GM12801 (cell line): ENCODE measurements at regions not wholly inside any gene's neighbourhood (a gene's known extent, or its start where the extent isn't known, plus 50 kb on each side); places are given as distances from the start of the nearest gene placed in this dataset.

ENCODE experiments used
- CTCF ChIP-seq: IDR thresholded peaks from one replicate; pipeline ENCODE4 v1.5.1; 2011; ENCODE audit warnings: control low read depth; ENCODE audit not compliant: insufficient read length; ENCODE audit errors: extremely low read depth

- no peak for TF ChIP-seq CTCF
Observed at GRCh38 chr17:33438139-33438538, 145.0 kb upstream of the ASIC2 start.

DNA sequence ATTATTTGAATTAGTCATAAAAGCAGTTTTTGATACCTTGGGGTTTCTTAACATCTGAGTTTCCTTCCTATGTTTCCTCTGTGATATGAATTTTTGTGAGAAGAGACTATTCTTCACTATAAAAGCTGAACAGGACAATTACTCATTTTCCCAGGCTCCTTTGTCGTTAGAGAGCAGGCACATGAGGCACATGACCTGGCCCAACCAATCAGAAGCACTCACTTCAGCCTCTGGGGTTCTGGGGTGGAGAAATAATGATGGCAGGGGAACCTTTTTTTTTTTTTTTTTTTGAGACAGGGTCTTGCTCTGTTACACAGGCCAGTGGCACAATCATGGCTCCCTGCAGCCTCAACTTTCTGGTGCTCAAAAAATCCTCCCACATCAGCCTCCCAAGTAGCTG lies 145.5 kb upstream of the ASIC2 start:
- TF ChIP-seq CTCF = no peak

- TF ChIP-seq CTCF = no peak
Observed at GRCh38 chr17:33442320-33442719, 149.2 kb upstream of the ASIC2 start.

DNA sequence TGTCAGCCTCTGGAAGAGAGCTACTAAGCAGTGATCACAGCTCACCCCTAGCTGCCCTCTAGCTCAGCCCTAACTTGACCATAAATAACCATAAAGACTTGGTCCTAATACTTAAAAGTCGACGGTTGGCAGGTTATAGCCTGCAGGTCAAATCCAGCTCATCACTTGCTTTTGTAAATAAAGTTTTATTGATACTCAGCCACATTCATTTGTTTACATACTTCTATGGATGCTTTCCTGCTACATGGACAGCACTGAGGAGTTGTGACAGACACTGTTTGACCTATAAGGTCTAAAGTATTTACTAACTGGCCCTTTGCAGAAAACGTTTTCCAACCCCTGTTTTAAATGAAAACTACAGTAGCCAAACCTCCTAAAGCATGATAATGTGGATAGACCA lies 151.6 kb upstream of the ASIC2 start:
- no peak for TF ChIP-seq CTCF

GRCh38 chr17:33447090-33447489 lies 154.0 kb upstream of the ASIC2 start:
- TF ChIP-seq CTCF = no peak

DNA sequence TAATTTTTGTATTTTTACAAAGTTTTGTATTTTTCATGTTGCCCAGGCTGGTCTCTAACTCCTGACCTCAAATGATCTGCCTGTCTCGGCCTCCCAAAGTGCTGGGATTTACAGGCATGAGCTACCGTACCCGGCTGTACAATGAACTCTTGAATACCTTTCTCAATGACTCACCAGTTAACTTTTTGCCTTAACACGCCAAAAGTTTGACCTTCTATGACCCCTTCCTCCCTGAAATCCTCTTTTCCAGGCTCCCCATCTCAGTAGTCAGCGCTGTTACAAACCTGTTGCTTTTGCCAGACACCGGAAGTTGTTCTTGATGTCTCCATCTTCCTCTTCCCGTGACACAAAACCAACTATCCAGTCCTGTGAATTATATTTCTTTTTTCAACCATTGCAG lies 158.1 kb upstream of the ASIC2 start:
- TF ChIP-seq CTCF = no peak

DNA sequence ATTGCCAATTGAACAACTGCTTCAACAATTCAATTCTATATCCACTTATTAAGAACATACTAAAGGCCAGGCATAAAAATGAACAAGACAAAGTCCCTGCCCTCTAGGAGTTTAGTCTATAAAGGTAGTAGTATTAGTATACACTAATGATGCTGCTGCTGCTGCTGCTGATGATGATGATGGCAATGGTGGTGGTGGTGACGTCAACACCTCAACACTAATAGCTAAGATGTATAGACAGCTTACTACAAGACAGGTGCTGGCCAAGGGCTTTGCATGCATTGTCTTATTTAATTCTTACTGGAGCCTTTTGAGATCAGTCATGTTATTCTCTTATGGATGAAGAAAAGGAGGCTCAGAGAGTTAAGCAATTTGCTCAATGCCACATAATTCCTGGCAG lies 164.4 kb upstream of the ASIC2 start:
- TF ChIP-seq CTCF = no peak
